ENCODE measurements at regions not wholly inside any gene's neighbourhood (a gene's known extent, or its start where the extent isn't known, plus 50 kb on each side); places are given as distances from the start of the nearest gene placed in this dataset.

DNA sequence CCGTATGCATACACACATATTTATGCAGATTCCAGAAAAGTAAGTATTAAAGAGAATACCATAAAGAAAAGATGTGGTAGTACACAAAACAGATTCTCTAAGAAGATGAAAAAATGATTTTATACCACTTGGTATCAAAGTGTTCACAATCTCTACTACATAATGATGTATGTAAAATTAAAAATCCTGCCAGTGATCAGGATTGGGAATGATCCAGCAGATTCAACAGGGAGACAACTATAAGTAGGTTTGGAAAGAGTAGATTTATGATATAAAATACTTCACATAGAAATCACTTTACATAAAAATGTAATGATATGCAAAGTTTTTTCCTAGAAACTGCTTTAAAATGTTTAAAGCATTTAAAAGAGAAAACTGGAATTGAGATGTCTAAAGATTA, 447.0 kb downstream of the CNTNAP4 start:
- no peak for DNase-seq (ENCODE audit: low read depth)

DNA sequence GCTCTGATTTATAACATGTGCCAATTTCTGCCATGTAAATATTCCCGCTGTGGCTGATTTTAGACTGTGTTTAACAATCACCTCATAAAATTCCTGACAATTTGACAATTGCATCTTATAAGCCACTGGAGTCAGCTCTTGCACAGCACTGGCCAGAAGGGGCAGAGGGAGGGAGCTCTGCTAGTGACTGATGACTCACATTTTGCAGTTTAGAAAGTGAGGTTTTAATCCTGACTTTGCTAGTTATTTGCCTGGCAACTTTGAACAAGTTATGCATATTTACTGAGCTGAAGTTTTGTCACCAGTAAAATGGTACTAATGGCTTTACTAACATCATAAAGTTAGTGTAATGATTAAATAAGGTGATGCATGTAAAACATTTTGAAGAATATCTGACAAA, 452.3 kb downstream of the CNTNAP4 start:
- no peak for DNase-seq (ENCODE audit: low read depth)

DNA sequence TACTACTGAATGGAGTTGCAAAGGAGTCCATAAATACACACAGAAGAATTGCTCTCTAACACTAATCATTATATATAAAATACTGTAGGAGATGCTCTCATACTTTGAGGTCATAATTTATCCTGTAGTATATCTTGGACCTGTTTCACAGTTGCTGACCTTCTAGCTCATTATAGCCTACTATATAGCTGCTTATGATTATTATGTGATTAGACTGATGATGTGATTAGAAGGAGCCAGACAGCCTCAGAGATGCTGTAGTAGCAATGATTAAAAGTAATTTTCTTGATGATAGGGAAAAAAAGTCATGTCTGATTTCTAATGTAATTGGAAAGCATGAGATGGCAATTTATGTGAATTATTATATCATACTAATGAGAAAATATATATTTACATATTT, 455.7 kb downstream of the CNTNAP4 start:
- DNase-seq (ENCODE audit: low read depth), result no peak

DNA sequence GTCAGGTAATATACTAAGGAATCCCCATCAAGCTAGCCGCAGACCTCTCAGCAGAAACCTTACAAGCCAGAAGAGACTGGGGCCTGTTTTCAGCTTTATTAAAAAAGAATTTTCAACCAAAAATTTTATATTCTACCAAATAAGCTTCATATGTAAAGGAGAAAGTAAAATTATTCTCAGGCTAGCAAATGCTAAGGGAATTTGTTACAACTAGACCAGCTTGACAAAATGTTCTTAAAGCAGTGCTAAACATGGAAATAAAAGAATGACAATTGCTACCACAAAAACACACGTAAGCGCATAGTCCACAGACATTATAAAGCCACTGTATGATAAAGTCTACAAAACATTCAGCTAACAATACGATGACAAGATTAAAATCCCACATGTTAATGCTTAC, 449.4 kb upstream of the MON1B start:
- no peak for DNase-seq (ENCODE audit: low read depth)

DNA sequence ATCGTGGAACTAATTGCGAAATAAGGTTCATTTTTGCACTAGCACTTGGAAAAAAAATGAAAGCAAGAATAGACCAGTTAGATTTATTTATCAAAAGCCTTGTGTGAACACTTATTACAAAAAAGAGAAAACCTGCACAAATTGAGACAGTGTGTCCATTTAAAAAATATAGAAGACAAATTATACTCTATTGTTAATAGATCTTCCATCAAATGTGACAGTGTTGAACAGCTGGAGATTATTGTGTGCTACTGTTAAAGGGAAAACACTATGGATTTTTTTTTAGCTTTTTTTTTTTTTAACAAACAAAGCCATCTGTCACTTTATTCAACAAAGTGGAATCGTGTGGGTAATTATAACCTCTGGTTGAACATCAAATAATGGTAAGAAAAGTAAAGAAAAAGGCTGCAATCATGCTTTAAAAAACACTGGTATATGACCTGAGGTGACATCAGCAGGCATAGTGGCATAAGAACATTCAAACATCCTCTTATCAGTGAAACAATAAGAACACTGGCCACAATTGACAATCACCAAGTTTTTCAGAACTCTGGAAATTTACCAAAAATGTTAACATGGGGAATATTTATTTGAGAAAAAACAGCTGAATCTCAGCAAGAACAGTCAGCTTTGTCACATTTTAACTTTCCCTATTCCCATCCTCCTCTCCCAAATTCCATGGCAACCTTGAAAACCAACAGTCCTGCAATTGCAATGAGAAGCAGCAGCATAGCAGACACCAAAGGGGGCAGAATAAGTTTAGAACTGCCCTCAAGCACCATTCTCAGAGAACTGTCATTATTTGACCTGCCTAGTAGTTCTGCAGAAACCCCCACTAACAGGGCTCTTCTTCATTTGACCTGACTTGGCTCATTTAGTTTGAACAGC, 442.3 kb upstream of the MON1B start:
- no peak for DNase-seq (ENCODE audit: low read depth)

DNA sequence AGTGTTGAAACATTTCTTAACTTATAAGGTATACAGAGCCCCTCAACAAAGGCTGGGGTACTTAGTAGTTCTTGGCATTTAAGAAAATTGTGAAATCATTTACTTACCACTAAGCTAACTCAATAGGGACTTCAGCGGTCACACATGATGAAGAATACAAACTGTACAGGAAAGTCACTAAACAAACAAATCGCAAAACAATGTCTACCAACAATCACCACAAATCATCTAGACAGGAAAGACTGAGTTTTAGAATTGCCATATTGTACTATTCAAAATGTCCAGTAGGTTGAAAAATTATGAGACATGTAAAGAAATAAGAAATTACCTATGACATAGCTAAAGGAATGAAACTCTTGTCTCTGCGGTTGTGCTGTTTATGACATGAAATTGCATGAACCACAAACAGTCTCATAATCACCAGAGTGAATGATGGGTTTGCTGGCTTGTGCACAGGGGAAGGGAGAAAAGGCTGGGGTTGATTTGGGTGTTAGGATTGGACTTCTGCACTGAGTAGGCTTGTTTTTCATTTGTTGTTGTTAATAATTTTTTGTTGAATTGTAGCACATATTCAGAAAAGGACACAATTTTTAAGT, 441.1 kb upstream of the MON1B start:
- DNase-seq (ENCODE audit: low read depth), result no peak

DNA sequence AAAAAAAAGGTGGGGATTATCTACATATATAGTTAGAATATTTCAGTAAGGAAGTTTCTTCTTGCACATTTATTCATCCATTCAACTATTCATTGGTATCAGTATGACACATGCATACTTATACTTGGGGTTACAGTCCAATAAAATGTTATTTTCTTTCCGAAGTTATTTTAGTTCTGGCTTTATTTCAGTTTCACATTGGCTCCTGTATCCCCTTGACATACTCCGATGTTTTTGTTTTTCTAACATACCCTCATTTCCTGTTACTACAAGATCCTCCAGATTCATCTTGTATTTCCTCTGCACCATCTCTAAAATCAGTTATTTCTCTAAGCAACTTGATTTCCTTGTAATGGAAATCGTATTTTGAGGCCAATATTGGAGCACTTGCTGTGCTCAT, 435.5 kb upstream of the MON1B start:
- no peak for DNase-seq (ENCODE audit: low read depth)

DNA sequence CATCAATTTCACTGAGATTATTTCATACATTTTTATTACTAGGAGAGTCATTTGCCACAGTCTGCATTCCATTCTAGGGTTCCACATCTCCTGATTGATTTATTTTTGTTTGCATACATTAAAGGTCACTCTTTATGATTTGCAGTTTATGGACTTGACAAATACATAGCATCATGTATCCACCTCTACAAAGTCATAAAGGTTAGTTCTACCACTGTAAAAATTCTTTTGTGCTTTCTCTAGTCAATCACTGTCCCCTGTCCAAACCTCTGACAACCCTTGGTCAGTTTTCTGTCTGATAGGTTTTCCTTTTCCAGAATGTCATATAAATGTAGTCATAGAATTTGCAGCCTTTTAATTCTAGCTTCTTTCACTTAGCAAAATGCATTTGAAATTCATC, 434.6 kb upstream of the MON1B start:
- no peak for DNase-seq (ENCODE audit: low read depth)

DNA sequence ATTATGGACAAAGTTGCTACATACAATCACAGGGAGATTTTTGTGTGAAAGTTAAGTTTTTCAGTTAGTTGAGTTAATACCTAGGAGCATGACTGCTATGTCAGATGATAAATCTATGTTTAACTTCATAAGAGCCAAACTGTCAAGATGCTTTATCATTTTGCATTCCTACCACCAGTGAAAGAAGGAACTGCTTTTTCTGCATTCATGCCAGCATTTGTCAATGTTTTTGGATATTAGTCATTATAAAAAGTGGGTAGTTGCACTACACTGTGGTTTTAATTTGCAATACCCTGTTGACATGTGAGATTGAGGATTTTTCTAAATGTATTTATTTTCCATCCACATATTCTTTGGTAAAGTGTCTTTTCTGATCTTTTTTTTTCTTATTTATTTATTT, 434.0 kb upstream of the MON1B start:
- no peak for DNase-seq (ENCODE audit: low read depth)

DNA sequence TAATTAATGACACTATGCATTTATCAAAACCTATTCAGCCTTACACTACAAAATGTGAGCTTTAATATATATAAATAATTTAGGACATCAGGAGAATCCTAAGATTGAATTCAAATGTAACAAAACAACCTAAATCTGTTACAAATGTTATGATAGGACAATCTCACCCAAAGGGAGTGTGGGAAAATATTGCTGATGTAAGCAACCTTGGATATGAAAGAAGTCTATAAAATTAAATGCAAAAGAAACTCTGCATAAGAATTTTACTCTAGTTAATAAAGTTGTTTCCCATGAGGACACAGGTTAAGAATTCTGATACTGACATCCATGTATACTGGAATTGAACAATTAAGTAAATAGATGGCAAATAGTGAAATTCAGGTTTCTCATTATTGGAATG, 424.5 kb upstream of the MON1B start:
- no peak for DNase-seq (ENCODE audit: low read depth)

DNA sequence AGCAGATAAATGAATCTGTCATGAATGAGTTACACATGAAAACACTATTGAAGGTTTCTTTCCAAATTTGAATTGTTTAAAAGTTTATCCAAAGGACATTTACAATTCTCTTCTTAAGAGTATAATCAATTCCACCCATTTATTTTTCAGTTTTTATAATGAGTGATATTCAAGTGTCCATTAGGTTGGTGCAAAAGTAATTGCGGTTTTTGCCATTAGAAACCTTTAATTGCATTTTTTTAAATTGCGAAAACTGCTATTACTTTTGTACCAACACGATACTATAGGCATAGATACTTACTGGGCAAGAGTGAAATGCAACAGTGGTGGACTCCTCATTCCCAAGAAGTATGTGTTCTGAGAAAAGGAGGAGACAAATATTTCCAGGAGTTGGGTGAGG, 422.7 kb upstream of the MON1B start:
- DNase-seq (ENCODE audit: low read depth), result no peak

DNA sequence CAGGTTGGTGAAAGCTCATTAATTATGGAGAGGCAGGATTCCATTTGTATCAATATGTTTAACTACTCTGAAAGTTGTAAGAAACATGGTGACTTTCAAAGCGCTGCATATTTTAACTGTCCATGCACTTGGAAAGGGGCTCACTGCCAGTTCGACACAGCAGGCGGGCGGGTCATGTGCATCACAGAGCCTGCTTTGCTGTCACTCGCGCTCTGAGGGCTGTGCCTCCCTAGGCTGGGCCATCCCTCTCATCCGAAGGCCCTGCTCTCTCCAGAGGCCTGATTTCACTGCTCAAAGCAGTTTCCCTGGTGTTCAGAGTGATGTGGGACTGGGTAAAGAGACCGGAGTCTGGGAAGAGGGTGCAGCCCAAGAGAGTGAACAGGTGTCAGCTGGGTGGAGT, 422.0 kb upstream of the MON1B start:
- DNase-seq (ENCODE audit: low read depth), result no peak

DNA sequence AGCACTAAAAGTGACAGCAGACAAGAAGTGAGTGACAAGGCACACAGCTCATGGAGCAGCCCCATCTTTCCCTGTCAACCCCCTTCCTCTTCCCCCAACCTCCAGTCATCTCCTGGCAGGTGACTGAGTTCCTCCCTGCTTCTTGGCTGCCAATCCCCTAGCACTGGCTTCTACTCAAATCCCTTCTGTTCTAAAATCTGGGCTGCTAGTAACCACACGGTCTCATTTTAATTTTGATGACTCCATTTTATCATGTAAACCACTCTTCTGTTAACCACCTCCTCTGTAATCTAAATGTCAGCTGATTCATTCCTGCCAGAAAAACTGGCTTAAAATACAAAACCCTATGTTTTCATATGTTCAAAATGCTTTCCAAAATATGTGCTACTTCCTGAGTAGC, 419.8 kb upstream of the MON1B start:
- DNase-seq (ENCODE audit: low read depth), result no peak

DNA sequence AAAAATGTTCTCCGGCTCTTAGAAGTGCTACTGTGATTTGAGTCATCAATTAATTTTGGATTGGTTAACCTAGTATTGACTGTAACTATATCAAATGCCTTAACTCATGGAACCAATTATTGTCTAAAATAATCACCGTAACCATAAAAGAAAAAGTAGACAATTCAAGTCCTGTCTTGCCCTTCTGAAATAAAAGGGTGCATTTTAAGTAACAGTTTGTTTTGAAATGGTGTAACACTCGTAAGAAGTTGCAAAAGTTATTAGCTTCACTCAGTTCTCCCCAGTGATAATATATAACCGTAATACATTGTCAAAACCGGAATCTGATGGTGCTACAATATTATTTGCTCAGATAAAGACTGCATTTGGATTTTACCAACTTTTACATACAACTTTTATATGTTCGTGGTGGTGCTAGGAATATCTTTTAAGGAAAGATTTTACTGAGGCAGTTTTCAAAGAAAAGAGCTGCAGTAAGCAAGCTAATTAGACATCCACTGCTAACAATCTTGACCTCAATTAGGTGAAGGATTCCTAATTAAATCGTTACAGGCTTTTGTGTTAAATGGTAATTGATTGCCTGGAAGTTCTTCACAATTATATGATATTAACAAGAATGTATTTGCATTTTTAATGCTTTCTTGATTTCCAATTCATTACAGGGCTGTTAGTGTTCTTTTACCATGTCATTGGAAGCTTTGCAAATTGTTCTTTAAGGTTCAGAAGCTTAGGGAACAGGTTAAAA, 413.1 kb upstream of the MON1B start:
- no peak for DNase-seq (ENCODE audit: low read depth)

DNA sequence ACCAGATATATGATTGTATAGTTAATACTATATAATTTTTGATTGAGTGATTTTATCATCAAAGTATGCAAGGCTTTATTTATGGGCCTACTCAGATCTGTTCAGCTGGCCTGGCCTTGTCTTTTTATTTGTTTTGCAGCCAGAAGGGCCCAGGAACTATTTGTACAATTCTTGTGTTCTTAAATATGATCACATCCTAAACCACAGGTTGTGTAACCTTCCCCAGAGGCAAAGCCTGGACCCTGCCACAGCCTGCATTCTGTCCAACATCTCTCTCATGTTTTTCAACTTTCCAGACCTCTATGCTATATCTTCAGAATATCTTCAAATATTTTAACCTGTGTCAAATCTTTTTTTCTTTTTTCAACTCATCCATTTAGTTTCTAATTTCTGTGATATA, 410.4 kb upstream of the MON1B start:
- no peak for DNase-seq (ENCODE audit: low read depth)

DNA sequence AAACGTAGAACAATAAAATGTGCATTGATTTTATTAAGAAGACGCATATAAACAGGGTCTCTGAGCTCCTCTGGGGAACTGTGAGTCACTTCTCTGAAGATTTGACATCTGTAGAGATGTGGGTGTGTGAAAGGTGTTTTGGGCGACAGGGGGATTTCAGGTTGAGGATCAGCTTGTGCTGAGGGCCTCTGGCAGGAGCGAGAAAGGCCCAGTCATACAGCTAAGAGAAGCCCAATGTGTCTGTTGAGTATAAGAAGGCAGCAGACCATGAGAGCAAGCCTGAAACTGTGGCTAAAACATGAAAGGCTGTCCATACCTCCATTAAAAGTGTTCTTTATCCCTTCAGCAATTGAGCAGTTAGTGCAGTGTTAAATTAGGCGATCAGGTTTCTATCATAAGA, 406.5 kb upstream of the MON1B start:
- DNase-seq (ENCODE audit: low read depth), result no peak

DNA sequence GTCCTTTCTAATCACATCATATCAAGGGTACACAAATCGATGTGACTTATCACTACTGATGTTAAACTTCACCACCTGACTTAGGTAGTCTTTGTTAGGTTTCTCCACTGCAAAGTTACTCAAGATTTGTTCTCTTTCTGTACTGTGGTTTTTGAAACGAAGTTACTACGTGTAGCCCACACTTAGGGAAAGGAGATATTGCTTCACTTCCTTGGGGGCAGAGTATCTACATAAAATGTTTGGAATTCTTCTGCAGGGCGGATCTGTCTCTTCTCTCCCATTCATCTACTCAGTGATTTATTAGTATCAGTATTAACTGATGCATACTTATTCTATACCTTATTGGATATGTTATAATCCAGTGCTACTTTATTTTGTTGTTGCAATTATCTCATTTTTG, 403.6 kb upstream of the MON1B start:
- DNase-seq (ENCODE audit: low read depth), result no peak

DNA sequence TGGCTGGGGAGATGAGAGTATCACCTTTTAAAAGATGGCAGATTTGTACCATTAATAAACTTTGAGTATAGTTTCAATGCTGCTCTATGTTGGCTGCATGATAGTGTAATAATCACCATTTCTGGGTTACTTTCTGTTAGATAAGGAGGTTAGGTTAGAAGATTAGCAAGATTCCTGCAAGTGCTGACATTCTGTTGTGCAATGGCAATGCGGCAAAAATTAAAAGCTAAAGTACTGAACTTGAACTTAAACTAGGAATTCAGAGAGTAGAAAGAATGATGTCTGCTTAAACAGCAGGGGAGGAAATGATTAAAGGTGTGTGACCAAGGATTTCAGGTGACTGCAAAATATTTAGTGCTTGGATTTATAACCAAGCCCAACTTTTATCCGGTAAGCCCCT, 399.8 kb upstream of the MON1B start:
- DNase-seq (ENCODE audit: low read depth), result no peak

DNA sequence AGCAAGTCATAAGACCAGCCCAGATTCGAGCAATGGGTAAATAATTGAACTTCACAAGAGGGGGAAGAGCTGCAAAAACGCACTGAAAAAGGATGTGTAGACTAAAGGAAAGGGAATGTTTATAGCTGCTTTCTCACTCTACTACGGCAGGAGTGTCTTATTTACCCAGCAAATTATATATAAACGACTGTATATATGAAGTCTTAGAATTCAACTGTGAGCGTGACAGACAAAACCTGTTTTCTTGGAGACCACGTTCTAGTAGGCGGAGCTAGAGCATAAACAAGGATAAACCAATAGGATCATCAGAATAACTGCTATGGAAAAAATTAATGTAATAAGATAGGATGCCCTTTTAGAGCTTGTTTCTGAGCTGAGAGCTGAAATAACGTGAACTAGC, 394.6 kb upstream of the MON1B start:
- DNase-seq (ENCODE audit: low read depth), result no peak

DNA sequence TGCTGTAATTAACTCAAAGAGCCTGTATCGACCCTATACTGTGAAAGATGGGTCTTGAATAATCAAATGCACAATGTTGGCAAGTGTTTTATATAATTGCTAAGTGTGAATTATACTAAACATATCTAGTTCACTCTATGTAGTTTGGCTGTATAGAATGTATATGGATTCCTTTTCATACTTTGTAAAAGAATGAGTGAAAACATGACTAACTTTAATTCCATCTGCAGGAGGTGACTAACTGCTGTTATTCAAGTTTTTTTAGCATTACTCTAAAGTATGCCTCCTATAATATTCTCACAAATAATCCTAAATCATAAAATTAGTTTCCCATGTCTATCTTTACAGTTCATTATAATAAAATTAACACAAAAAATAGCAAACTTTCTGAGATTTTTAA, 394.0 kb upstream of the MON1B start:
- DNase-seq (ENCODE audit: low read depth), result no peak

DNA sequence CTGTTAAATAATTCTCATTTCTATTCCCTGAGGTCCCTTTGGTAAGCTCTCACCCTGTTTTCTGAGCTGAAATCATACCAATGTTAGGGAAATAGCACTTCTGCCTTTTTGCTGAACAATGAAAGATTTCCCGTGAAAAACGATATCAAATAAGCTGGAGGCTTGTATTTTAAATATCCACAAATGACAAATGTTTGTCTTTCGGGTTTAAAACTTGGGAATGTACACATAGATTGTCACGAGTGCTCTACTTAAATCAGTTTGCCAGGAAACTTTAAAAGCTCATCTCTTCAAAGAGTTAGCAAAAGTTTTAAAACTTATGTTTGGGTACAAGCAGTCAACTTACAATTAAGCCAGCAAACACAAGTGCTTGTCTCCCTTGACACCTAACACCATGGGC, 393.5 kb upstream of the MON1B start:
- no peak for DNase-seq (ENCODE audit: low read depth)

DNA sequence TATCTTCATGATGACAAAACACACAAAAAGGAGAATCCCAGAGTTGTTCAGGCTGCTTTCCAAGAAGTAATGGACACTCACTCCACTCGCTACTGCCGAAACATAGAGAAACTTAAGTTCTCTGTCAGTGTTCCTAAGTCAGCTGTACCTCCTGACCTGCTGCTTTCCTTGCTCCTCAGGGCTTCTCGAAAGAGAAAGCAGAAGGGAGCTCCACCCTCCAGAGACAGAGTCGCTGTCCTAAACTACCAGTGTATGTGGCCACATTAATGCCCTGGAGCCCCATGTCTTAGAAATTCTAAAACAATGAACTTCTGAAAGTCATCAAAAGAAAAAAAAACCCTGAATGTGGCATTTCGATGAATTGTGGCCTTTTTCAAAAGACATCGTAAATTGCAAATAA, 390.8 kb upstream of the MON1B start:
- no peak for DNase-seq (ENCODE audit: low read depth)

DNA sequence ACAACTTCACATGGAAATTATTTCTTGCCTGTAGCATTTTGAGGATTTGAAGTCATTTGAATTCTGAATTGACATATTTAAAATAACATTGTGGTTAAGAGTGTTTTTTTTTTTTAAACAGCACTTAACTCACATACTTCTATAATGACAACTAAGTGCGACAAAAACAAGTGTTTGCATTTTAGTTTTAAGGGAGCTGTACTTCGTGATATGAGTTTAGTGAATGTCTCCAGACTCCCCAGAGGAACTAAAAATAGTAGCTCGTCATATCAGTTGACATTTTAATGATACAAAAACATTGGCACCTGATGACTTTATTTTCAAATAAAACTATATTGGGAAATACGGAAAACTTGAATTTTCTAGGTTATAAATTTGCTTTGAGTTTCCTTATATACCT, 389.6 kb upstream of the MON1B start:
- no peak for DNase-seq (ENCODE audit: low read depth)

Data from GM04503 (cell line).